ENCODE measurements at regions not wholly inside any gene's neighbourhood (a gene's known extent, or its start where the extent isn't known, plus 50 kb on each side); places are given as distances from the start of the nearest gene placed in this dataset.

- TF ChIP-seq TAF1 (IDR thresholded peaks at IDR 0.05; ENCODE audit: borderline replicate concordance, low read depth, low read length) (no peak), MEF2A (IDR thresholded peaks at IDR 0.05; ENCODE audit: insufficient read depth, low read depth, low read length) (no peak), TCF12 (IDR thresholded peaks at IDR 0.05; ENCODE audit: low read depth, low read length) (no peak), ZNF384 (IDR thresholded peaks at IDR 0.05; ENCODE audit: borderline replicate concordance, low read depth, low read length) (no peak)
Observed at GRCh38 chr15:46450810-46451182, 816.0 kb downstream of the SQOR start (continued).

- Histone ChIP-seq H3K4me1 (ENCODE audit: control insufficient read depth, insufficient read depth, low read length) (no peaks in the 10 kb centered on the region), H4K20me1 (ENCODE audit: control insufficient read depth, insufficient read depth) (no peaks in the 10 kb centered on the region), H3K4me3 (no peak overlapping the region), H3K79me2 (ENCODE audit: control insufficient read depth, insufficient read depth, low read length) (no peaks in the 10 kb centered on the region), H3K36me3 (ENCODE audit: control insufficient read depth in 2 of 2, insufficient read depth in 2 of 2, low read length in 1 of 2) (no peaks in the 10 kb centered on the region), H3K27ac (ENCODE audit: control insufficient read depth, insufficient read depth) (no peak overlapping the region), H3K27me3 (replicated peaks in 1 of 2; ENCODE audit: control insufficient read depth in 2 of 2, insufficient read depth in 2 of 2, low read length in 1 of 2) (no peaks in the 10 kb centered on the region), H3K9me3 (replicated peaks; ENCODE audit: control insufficient read depth, insufficient read depth, low read length) (no peaks in the 10 kb centered on the region; the same call in 2 of the 3 replicates), H2AFZ (ENCODE audit: control insufficient read depth, low read depth, low read length) (no peak overlapping the region), H3K9ac (ENCODE audit: control insufficient read depth, insufficient read depth, low read length) (no peak overlapping the region), H3K4me2 (ENCODE audit: control insufficient read depth, insufficient read depth) (no peak overlapping the region)
- BruUV-seq (replicated peaks), result no TSS peak
- no peak for ATAC-seq
- POLR2A ChIA-PET, result no interaction called here
- no peak for DNase-seq (ENCODE audit: low read depth, low spot score)
- SMC1A ChIA-PET (ENCODE audit: uncharacterized antibody, unreplicated experiment), result no interaction called here
- WGBS (ENCODE audit: insufficient coverage, insufficient replicate concordance, low lambda C conversion rate, missing lambda C conversion rate), result 0% methylated on average over 1 of the region's 1 CpG
- intact Hi-C loops (cut with micrococcal nuclease; ENCODE audit: unreplicated experiment), result no loop called here
- FAIRE-seq, result no peak
- CTCF ChIA-PET, result no interaction called here
- in situ Hi-C loops (cut with MboI), result no loop called here
- RAD21 ChIA-PET (ENCODE audit: unreplicated experiment), result no interaction called here
- TF ChIP-seq CUX1 (IDR thresholded peaks at IDR 0.05; ENCODE audit: insufficient replicate concordance, low read depth, low read length) (no peak), GATAD2B (conservative IDR thresholded peaks at IDR 0.05; ENCODE audit: low read depth) (no peak), ELK1 (IDR thresholded peaks at IDR 0.05; ENCODE audit: low read depth, low read length) (no peak), E2F8 (IDR thresholded peaks at IDR 0.05; ENCODE audit: low read depth, partially characterized antibody) (no peak), SMARCA5 (IDR thresholded peaks at IDR 0.05) (no peak), NR2F1 (conservative IDR thresholded peaks at IDR 0.05) (no peak)
Observed at GRCh38 chr15:46452297-46452820, 817.5 kb downstream of the SQOR start.

All from GM12878 (cell line).